ENCODE measurements at regions not wholly inside any gene's neighbourhood (a gene's known extent, or its start where the extent isn't known, plus 50 kb on each side); places are given as distances from the start of the nearest gene placed in this dataset.

DNA sequence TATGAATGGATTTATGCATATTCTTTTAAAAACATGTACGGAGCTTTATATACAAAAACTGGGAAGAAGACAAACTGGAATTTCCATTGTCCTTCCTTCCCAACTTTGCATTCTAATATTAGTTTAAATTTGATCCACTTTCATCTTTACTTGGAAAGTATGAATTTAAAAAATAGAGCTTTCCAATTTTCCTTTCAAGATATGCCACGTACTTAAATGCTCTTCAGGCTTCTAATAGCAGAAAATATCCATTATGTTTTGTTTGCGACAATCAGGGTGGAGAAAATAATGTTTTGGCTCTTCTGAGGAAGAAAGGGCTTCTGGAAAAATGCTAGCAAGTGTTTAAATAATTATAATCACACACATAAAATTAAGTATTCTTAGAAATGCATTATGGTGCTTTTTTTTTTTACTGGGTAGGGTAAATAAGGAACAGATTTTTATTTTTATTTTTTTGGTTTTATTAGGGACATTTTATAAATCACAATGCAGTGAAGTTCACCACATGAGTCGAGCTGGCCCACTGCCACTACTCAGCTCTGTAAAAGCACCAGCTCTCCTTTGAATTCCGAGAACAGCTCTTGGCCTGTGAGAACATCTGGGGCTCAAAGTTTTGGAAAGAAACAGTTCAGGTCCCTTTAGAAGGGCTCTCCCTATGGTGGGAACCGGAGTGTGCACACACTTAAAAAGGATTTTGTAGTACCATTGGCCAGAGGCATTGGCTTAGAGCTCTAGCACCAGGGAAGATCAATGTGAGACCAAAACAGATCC, 287.4 kb upstream of the LYPLAL1 start:
- Mint-ChIP-seq H3K4me1 (ENCODE audit: unreplicated experiment) (peaks cover 2% of the 10 kb centered on the region), H3K9me3 (ENCODE audit: unreplicated experiment) (no peaks in the 10 kb centered on the region), H3K27me3 (ENCODE audit: unreplicated experiment) (no peaks in the 10 kb centered on the region), H3K4me3 (ENCODE audit: unreplicated experiment) (no peak overlapping the region), H3K27ac (ENCODE audit: unreplicated experiment) (no peak overlapping the region), H3K36me3 (ENCODE audit: unreplicated experiment) (no peaks in the 10 kb centered on the region)
- TF ChIP-seq, protein P1, sequence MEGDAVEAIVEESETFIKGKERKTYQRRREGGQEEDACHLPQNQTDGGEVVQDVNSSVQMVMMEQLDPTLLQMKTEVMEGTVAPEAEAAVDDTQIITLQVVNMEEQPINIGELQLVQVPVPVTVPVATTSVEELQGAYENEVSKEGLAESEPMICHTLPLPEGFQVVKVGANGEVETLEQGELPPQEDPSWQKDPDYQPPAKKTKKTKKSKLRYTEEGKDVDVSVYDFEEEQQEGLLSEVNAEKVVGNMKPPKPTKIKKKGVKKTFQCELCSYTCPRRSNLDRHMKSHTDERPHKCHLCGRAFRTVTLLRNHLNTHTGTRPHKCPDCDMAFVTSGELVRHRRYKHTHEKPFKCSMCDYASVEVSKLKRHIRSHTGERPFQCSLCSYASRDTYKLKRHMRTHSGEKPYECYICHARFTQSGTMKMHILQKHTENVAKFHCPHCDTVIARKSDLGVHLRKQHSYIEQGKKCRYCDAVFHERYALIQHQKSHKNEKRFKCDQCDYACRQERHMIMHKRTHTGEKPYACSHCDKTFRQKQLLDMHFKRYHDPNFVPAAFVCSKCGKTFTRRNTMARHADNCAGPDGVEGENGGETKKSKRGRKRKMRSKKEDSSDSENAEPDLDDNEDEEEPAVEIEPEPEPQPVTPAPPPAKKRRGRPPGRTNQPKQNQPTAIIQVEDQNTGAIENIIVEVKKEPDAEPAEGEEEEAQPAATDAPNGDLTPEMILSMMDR (IDR thresholded peaks at IDR 0.05) = no peak
- DNase-seq (ENCODE audit: extremely low spot score, unreplicated experiment) = no peak

DNA sequence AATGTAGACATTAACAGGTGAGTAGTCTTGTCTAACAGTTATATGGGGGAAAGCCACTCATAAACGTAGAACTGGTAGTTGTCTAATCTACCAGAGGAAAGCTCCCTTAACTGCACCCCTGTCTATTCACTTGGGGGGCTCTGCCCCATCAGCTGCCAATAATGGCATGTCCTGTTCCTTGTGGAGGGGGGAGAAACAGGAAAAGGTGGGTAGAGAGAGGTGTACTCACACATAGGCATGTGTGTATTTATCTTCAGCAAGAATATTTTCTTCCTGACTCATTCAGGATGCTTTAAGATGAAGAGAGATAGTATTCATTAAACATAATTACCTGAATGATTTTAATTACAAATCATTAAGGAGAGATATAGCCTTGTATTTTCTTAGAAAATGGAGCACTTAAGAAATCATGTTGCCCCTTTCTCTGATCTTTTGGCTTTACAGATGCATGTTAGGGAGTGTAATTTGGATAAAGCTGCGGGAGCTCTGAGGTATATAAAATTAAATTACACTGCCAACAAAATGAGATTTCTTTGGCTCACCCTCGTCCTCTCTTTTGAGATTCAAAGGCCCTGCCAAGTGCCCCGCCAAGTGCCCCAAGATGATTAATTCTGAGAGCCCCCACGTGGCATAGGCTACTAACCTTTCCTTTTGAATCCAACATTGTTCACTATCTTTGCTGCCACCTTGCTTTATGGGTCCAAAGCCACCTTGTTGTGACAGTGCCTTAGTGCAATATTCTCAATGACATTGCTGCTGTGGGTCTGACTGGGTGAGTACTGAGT, 286.3 kb upstream of the LYPLAL1 start:
- Mint-ChIP-seq H3K4me1 (ENCODE audit: unreplicated experiment) (peaks cover 2% of the 10 kb centered on the region), H3K27me3 (ENCODE audit: unreplicated experiment) (no peaks in the 10 kb centered on the region)
- no peak for DNase-seq (ENCODE audit: extremely low spot score, unreplicated experiment)

DNA sequence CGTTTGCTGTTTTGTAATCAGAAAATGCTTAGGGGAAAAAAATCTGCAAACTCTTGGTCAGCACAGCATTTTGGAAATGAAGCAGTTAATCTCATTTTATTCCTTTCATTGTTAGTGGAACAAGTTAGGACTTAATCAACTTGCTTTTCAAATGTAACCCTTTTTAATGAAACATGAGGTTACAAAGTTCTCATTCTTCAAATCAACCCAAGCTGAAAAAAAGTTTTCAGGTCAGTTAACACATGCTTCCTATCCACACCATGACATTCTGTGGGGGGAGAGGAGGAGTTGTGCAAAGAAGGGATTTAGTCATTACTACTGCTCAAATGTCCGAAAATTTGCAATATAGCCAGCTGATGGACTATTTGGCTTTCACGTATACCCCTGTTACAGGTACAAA, 283.2 kb upstream of the LYPLAL1 start:
- Mint-ChIP-seq H3K9me3 (ENCODE audit: unreplicated experiment) (no peaks in the 10 kb centered on the region), H3K36me3 (ENCODE audit: unreplicated experiment) (no peaks in the 10 kb centered on the region), H3K27me3 (ENCODE audit: unreplicated experiment) (no peaks in the 10 kb centered on the region), H3K4me1 (ENCODE audit: unreplicated experiment) (peaks cover 2% of the 10 kb centered on the region), H3K4me3 (ENCODE audit: unreplicated experiment) (no peak overlapping the region), H3K27ac (ENCODE audit: unreplicated experiment) (no peak overlapping the region)
- no peak for DNase-seq (ENCODE audit: extremely low spot score, unreplicated experiment)
- TF ChIP-seq, protein P1 (IDR thresholded peaks at IDR 0.05) = no peak

More for the DNA sequence above, 286.3 kb upstream of the LYPLAL1 start:
- no peaks in the 10 kb centered on the region for H3K36me3 Mint-ChIP-seq (ENCODE audit: unreplicated experiment)
- H3K27ac Mint-ChIP-seq (ENCODE audit: unreplicated experiment) = no peak overlapping the region
- H3K9me3 Mint-ChIP-seq (ENCODE audit: unreplicated experiment) = no peaks in the 10 kb centered on the region
- no peak overlapping the region for H3K4me3 Mint-ChIP-seq (ENCODE audit: unreplicated experiment)
- TF ChIP-seq, protein P1 (IDR thresholded peaks at IDR 0.05) = no peak

DNA sequence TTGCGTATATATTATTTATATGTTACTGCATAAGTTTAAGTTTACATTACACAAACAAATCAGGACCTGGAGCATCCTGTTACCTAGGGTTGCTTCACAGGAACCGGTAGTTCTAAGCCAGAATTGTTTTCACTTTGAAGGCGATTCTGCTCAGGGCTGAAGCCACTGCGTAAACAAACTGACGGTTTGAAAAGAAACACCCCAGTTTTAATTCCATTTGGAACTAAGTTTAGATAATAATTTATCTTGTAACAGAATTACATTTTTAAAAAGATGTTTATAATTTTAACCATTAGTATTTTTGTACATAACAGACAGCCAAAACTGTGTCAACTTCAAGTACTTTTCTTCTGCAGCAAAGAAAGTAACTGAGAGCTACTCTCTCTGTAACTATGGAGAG, 282.1 kb upstream of the LYPLAL1 start:
- no peaks in the 10 kb centered on the region for H3K36me3 Mint-ChIP-seq (ENCODE audit: unreplicated experiment)
- DNase-seq (ENCODE audit: extremely low spot score, unreplicated experiment) = no peak
- H3K27ac Mint-ChIP-seq (ENCODE audit: unreplicated experiment) = no peak overlapping the region
- no peaks in the 10 kb centered on the region for H3K9me3 Mint-ChIP-seq (ENCODE audit: unreplicated experiment)
- H3K27me3 Mint-ChIP-seq (ENCODE audit: unreplicated experiment) = no peaks in the 10 kb centered on the region
- peaks cover under 1% of the 10 kb centered on the region for H3K4me1 Mint-ChIP-seq (ENCODE audit: unreplicated experiment)
- H3K4me3 Mint-ChIP-seq (ENCODE audit: unreplicated experiment) = no peak overlapping the region
- TF ChIP-seq, protein P1 (IDR thresholded peaks at IDR 0.05) = no peak

DNA sequence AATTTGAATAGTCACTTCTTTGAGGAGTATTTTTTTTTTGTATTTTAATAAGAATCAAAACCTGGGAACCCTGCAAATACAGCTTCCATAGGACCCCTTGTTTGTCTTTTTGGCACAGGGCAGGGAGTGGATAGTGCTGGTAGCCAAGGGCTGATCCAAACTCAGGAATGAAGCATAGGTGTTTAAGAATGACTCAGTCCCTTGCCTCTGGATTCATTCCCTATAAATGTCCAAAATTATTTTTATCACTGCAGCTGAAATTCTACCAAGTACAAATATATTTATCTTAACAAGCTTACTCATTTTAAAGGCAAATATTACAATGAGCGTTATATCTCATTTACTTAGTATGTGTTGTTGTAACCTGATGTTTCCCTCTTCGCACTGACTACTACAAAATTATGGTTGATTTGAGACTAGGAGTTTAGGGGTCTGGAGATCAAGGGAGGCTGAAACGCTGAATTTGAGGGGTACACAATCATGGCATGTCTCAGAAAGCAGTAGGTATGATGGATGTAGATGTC, 278.6 kb upstream of the LYPLAL1 start:
- no peak overlapping the region for H3K4me3 Mint-ChIP-seq (ENCODE audit: unreplicated experiment)
- no peak for DNase-seq (ENCODE audit: extremely low spot score, unreplicated experiment)
- H3K27ac Mint-ChIP-seq (ENCODE audit: unreplicated experiment) = no peak overlapping the region
- H3K36me3 Mint-ChIP-seq (ENCODE audit: unreplicated experiment) = no peaks in the 10 kb centered on the region
- peaks cover 6% of the 10 kb centered on the region for H3K4me1 Mint-ChIP-seq (ENCODE audit: unreplicated experiment)
- H3K27me3 Mint-ChIP-seq (ENCODE audit: unreplicated experiment) = no peaks in the 10 kb centered on the region
- no peaks in the 10 kb centered on the region for H3K9me3 Mint-ChIP-seq (ENCODE audit: unreplicated experiment)
- TF ChIP-seq, protein P1 (IDR thresholded peaks at IDR 0.05) = no peak

Data from osteocyte (in vitro differentiated cells).